KMS-11 (cell line): ENCODE measurements at regions not wholly inside any gene's neighbourhood (a gene's known extent, or its start where the extent isn't known, plus 50 kb on each side); places are given as distances from the start of the nearest gene placed in this dataset.

Experiments used
- H2AFZ ChIP-seq: fragments of 200-600 bp; sonication (generic); 2 replicates; pipeline ENCODE4 v1.6.1; 2016; ENCODE audit warnings: antibody characterized with exemption, mixed run types, low read depth
- H3K27ac ChIP-seq: fragments of 200-600 bp; sonication (generic); 2 replicates; pipeline ENCODE4 v1.6.1; 2016; ENCODE audit warnings: mild to moderate bottlenecking, mixed run types
- H3K27me3 ChIP-seq: fragments of 200-600 bp; sonication (generic); 2 replicates; pipeline ENCODE4 v1.6.1; 2017; ENCODE audit warnings: mild to moderate bottlenecking, low read depth, mixed run types, moderate library complexity; ENCODE audit not compliant: insufficient read depth
- H3K36me3 ChIP-seq: fragments of 200-600 bp; sonication (generic); 2 replicates; pipeline ENCODE4 v1.6.1; 2017; ENCODE audit warnings: mild to moderate bottlenecking, mixed run types; ENCODE audit not compliant: insufficient read depth
- H3K4me1 ChIP-seq: fragments of 200-600 bp; sonication (generic); 2 replicates; pipeline ENCODE4 v1.6.1; 2016; ENCODE audit warnings: mild to moderate bottlenecking, low read depth, mixed run types; ENCODE audit not compliant: poor library complexity, severe bottlenecking
- H3K4me2 ChIP-seq: fragments of 200-600 bp; sonication (generic); 2 replicates; pipeline ENCODE4 v1.7.0; 2016; ENCODE audit warnings: mild to moderate bottlenecking, mixed run types
- H3K4me3 ChIP-seq: fragments of 200-600 bp; sonication (generic); IDR thresholded peaks from 2 replicates; pipeline ENCODE4 v1.6.1; 2017; ENCODE audit warnings: low read depth, low read length, mixed read lengths; ENCODE audit not compliant: insufficient read depth
- H3K79me2 ChIP-seq: fragments of 200-600 bp; sonication (generic); 2 replicates; pipeline ENCODE4 v1.6.1; 2016; ENCODE audit warnings: low read depth, mixed run types; ENCODE audit not compliant: insufficient read depth
- H3K9ac ChIP-seq: fragments of 200-600 bp; sonication (generic); 2 replicates; pipeline ENCODE4 v1.6.1; 2016; ENCODE audit warnings: mild to moderate bottlenecking, mixed run types
- H4K20me1 ChIP-seq: fragments of 200-600 bp; sonication (generic); 2 replicates; pipeline ENCODE4 v1.6.1; 2016; ENCODE audit warnings: mild to moderate bottlenecking, mixed run types; ENCODE audit not compliant: insufficient read depth
- CTCF ChIP-seq: fragments of 200-600 bp; sonication (generic); conservative IDR thresholded peaks from 2 replicates; pipeline ENCODE4 v1.6.1; 2017; ENCODE audit warnings: low read depth, mild to moderate bottlenecking, antibody characterized with exemption, low read length, moderate library complexity, mixed read lengths

- Histone ChIP-seq H3K4me1 (no peaks in the 10 kb centered on the region), H3K36me3 (no peaks in the 10 kb centered on the region), H3K4me2 (no peak overlapping the region), H3K9ac (no peak overlapping the region), H3K27ac (no peak overlapping the region), H3K27me3 (no peaks in the 10 kb centered on the region), H4K20me1 (no peaks in the 10 kb centered on the region), H3K79me2 (no peaks in the 10 kb centered on the region), H3K4me3 (no peak overlapping the region), H2AFZ (no peak overlapping the region)
- no peak for TF ChIP-seq CTCF
Measured at GRCh38 chr2:76516861-76517573, 806.3 kb upstream of the GCFC2 start.

- TF ChIP-seq CTCF, result no peak
- Histone ChIP-seq H3K27me3 (no peaks in the 10 kb centered on the region), H3K4me2 (no peak overlapping the region), H3K27ac (no peak overlapping the region), H2AFZ (no peak overlapping the region), H3K36me3 (no peaks in the 10 kb centered on the region), H4K20me1 (no peaks in the 10 kb centered on the region), H3K79me2 (no peaks in the 10 kb centered on the region), H3K4me3 (no peak overlapping the region), H3K9ac (no peak overlapping the region), H3K4me1 (no peaks in the 10 kb centered on the region)
Measured at GRCh38 chr2:76512201-76512820, 801.6 kb upstream of the GCFC2 start.

GRCh38 chr2:76506538-76506937 is 795.8 kb upstream of the GCFC2 start:
- H3K4me1 ChIP-seq, result no peaks in the 10 kb centered on the region
- H2AFZ ChIP-seq, result no peak overlapping the region
- H3K79me2 ChIP-seq, result no peaks in the 10 kb centered on the region
- no peak for TF ChIP-seq CTCF
- H3K9ac ChIP-seq, result no peak overlapping the region
- no peak overlapping the region for H3K4me3 ChIP-seq
- H4K20me1 ChIP-seq, result no peaks in the 10 kb centered on the region
- H3K27me3 ChIP-seq, result no peaks in the 10 kb centered on the region
- H3K27ac ChIP-seq, result no peak overlapping the region
- H3K4me2 ChIP-seq, result no peak overlapping the region
- no peaks in the 10 kb centered on the region for H3K36me3 ChIP-seq

- TF ChIP-seq CTCF, result no peak
- no peak overlapping the region for H3K27ac ChIP-seq
- H4K20me1 ChIP-seq, result no peaks in the 10 kb centered on the region
Measured at GRCh38 chr2:76501641-76502040, 790.9 kb upstream of the GCFC2 start.

More at GRCh38 chr2:76501641-76502040, 790.9 kb upstream of the GCFC2 start:
- Histone ChIP-seq H3K4me2 (no peak overlapping the region), H2AFZ (no peak overlapping the region), H3K9ac (no peak overlapping the region), H3K4me1 (no peaks in the 10 kb centered on the region), H3K4me3 (no peak overlapping the region), H3K36me3 (no peaks in the 10 kb centered on the region), H3K27me3 (no peaks in the 10 kb centered on the region), H3K79me2 (no peaks in the 10 kb centered on the region)
